ENCODE measurements at regions not wholly inside any gene's neighbourhood (a gene's known extent, or its start where the extent isn't known, plus 50 kb on each side); places are given as distances from the start of the nearest gene placed in this dataset.
"Not testable (repeated sequence)": the region's sequence is repeated elsewhere in the genome, so short reads cannot be mapped to it uniquely, and the experiment has no call there.

DNA sequence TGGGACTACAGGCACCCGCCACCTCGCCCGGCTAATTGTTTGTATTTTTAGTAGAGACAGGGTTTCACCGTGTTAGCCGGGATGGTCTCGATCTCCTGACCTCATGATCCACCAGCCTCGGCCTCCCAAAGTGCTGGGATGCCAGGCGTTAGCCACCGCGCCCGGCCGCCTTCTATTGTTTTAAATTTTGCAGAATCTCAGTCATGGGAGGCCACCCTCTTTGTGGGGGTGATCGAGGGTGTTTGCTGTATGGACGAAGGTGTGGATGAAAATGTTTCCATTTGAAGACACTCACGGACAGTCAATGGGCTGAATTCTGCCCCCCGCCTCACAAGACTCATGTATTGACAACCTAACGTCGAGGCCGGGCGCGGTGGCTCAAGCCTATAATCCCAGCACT, 73.0 kb upstream of the SHOX start:
- not testable (repeated sequence) for TF ChIP-seq POLR2A (IDR thresholded peaks at IDR 0.05; ENCODE audit: low read length); GATA1 (IDR thresholded peaks at IDR 0.05; ENCODE audit: low read depth, low read length)

All from erythroblast (primary cell).